Stimulated activated naive B cell treated with anti-CD40 and anti-IgM and Interleukin-4, amounts not matched to agents 10 μg/mL and 1 μg/mL and 100 μg/mL, for 72 hours (primary cell): ENCODE measurements at regions not wholly inside any gene's neighbourhood (a gene's known extent, or its start where the extent isn't known, plus 50 kb on each side); places are given as distances from the start of the nearest gene placed in this dataset.
"Not testable (repeated sequence)": the region's sequence is repeated elsewhere in the genome, so short reads cannot be mapped to it uniquely, and the experiment has no call there.

Experiments
- ATAC-seq, 2 donors: fragments of 150-1000 bp; cut with Tn5 transposase; replicated peaks; 2 replicates each; pipeline ENCODE4 v1.10.0; 2021; ENCODE audit warnings: moderate library complexity in 1 of 2
- DNase-seq: peaks from one replicate; pipeline ENCODE4 v3.0.0; 2021
- H3K27ac Mint-ChIP-seq: one replicate; pipeline ENCODE4 v1.8.0; 2022; ENCODE audit warnings: mild to moderate bottlenecking, mixed read lengths
- H3K27me3 Mint-ChIP-seq, 2 donors: one replicate each; pipeline ENCODE4 v1.8.0; 2022; ENCODE audit warnings: mixed read lengths in 2 of 2
- H3K36me3 Mint-ChIP-seq, 2 donors: one replicate each; pipeline ENCODE4 v1.8.0; 2022; ENCODE audit warnings: mixed read lengths in 2 of 2, mild to moderate bottlenecking in 1 of 2
- H3K4me1 Mint-ChIP-seq, 2 donors: one replicate each; pipeline ENCODE4 v1.8.0; 2022; ENCODE audit warnings: mixed read lengths in 2 of 2, mild to moderate bottlenecking in 1 of 2
- H3K4me3 Mint-ChIP-seq, 2 donors: one replicate each; pipeline ENCODE4 v1.8.0; 2022; ENCODE audit warnings: mild to moderate bottlenecking in 2 of 2, mixed read lengths in 2 of 2, moderate library complexity in 1 of 2
- H3K9me3 Mint-ChIP-seq, 2 donors: one replicate each; pipeline ENCODE4 v1.8.0; 2022; ENCODE audit warnings: mixed read lengths in 2 of 2, mild to moderate bottlenecking in 1 of 2

- ATAC-seq (no peak), DNase-seq (no peak)
- H3K4me1 Mint-ChIP-seq, result peaks cover 0 to 4% of the 10 kb centered on the region in 2 donors
- no peaks in the 10 kb centered on the region for H3K9me3 Mint-ChIP-seq
- H3K36me3 Mint-ChIP-seq, result no peaks in the 10 kb centered on the region
- H3K27ac Mint-ChIP-seq, result no peak overlapping the region
- no peak overlapping the region for H3K4me3 Mint-ChIP-seq
- H3K27me3 Mint-ChIP-seq, result no peaks in the 10 kb centered on the region
Measured at GRCh38 chr1:4063516-4063915, 163.4 kb upstream of the C1orf174 start.

- Mint-ChIP-seq H3K9me3 (no peaks in the 10 kb centered on the region), H3K4me1 (no peaks in the 10 kb centered on the region), H3K27ac (no peak overlapping the region), H3K4me3 (no peak overlapping the region), H3K36me3 (no peaks in the 10 kb centered on the region), H3K27me3 (no peaks in the 10 kb centered on the region)
- DNase-seq (no peak), ATAC-seq (no peak)
Measured at GRCh38 chr1:4064150-4064889, 164.2 kb upstream of the C1orf174 start.

GRCh38 chr1:4066860-4067599, 167.0 kb upstream of the C1orf174 start:
- no peaks in the 10 kb centered on the region for H3K36me3 Mint-ChIP-seq
- H3K27ac Mint-ChIP-seq, result no peak overlapping the region
- ATAC-seq, result no peak
- no peak for DNase-seq
- H3K4me3 Mint-ChIP-seq, result no peak overlapping the region
- peaks cover 2 to 12% of the 10 kb centered on the region in 2 donors for H3K27me3 Mint-ChIP-seq
- no peaks in the 10 kb centered on the region for H3K9me3 Mint-ChIP-seq
- H3K4me1 Mint-ChIP-seq, result no peaks in the 10 kb centered on the region

GRCh38 chr1:4068076-4068475, 168.0 kb upstream of the C1orf174 start:
- DNase-seq, result no peak
- Mint-ChIP-seq H3K4me1 (peaks cover 2 to 3% of the 10 kb centered on the region in 2 donors), H3K9me3 (no peaks in the 10 kb centered on the region), H3K4me3 (no peak overlapping the region), H3K36me3 (no peaks in the 10 kb centered on the region), H3K27me3 (peaks cover 12 to 22% of the 10 kb centered on the region in 2 donors), H3K27ac (no peak overlapping the region)
- ATAC-seq, result no peak

GRCh38 chr1:4071653-4072052, 171.6 kb upstream of the C1orf174 start:
- DNase-seq (no peak), ATAC-seq (no peak)
- Mint-ChIP-seq H3K27me3 (peaks cover 20 to 44% of the 10 kb centered on the region in 2 donors), H3K36me3 (no peaks in the 10 kb centered on the region), H3K4me3 (no peak overlapping the region), H3K9me3 (no peaks in the 10 kb centered on the region), H3K27ac (no peak overlapping the region), H3K4me1 (peaks cover 4 to 7% of the 10 kb centered on the region in 2 donors)

- H3K9me3 Mint-ChIP-seq, result no peaks in the 10 kb centered on the region
- peaks cover 20 to 44% of the 10 kb centered on the region in 2 donors for H3K27me3 Mint-ChIP-seq
- ATAC-seq (no peak), DNase-seq (no peak)
- H3K27ac Mint-ChIP-seq, result no peak overlapping the region
- peaks cover 4 to 7% of the 10 kb centered on the region in 2 donors for H3K4me1 Mint-ChIP-seq
- H3K36me3 Mint-ChIP-seq, result no peaks in the 10 kb centered on the region
- no peak overlapping the region for H3K4me3 Mint-ChIP-seq
Measured at GRCh38 chr1:4072481-4073153, 172.5 kb upstream of the C1orf174 start.

- peaks cover 23 to 49% of the 10 kb centered on the region in 2 donors for H3K27me3 Mint-ChIP-seq
- no peak overlapping the region for H3K27ac Mint-ChIP-seq
- peaks cover 4 to 8% of the 10 kb centered on the region in 2 donors for H3K9me3 Mint-ChIP-seq
- ATAC-seq (no peak), DNase-seq (no peak)
- no peak overlapping the region for H3K4me3 Mint-ChIP-seq
- peaks cover 4 to 7% of the 10 kb centered on the region in 2 donors for H3K4me1 Mint-ChIP-seq
- peaks cover 4 to 6% of the 10 kb centered on the region in 2 donors for H3K36me3 Mint-ChIP-seq
Measured at GRCh38 chr1:4075436-4076225, 175.6 kb upstream of the C1orf174 start.

- Mint-ChIP-seq H3K9me3 (peaks cover 8 to 14% of the 10 kb centered on the region in 2 donors), H3K4me1 (peaks cover 4 to 7% of the 10 kb centered on the region in 2 donors), H3K27me3 (peaks cover 28 to 50% of the 10 kb centered on the region in 2 donors), H3K36me3 (peaks cover 4 to 9% of the 10 kb centered on the region in 2 donors), H3K27ac (no peak overlapping the region), H3K4me3 (no peak overlapping the region)
- no peak for DNase-seq
- ATAC-seq, result no peak
Measured at GRCh38 chr1:4076346-4076745, 176.3 kb upstream of the C1orf174 start.

- H3K27ac Mint-ChIP-seq, H3K36me3 Mint-ChIP-seq, ATAC-seq, H3K4me1 Mint-ChIP-seq, DNase-seq, H3K4me3 Mint-ChIP-seq: not testable (repeated sequence)
- Mint-ChIP-seq H3K9me3 (peaks cover 8 to 14% of the 10 kb centered on the region in 2 donors), H3K27me3 (peaks cover 13 to 42% of the 10 kb centered on the region in 2 donors)
Measured at GRCh38 chr1:4078091-4078962, 178.3 kb upstream of the C1orf174 start.

GRCh38 chr1:4079815-4080214, 179.7 kb upstream of the C1orf174 start:
- ATAC-seq (no peak), DNase-seq (no peak)
- Mint-ChIP-seq H3K9me3 (peaks cover 8 to 14% of the 10 kb centered on the region in 2 donors), H3K27ac (no peak overlapping the region), H3K4me1 (no peaks in the 10 kb centered on the region), H3K4me3 (no peak overlapping the region), H3K36me3 (peaks cover 4 to 9% of the 10 kb centered on the region in 2 donors), H3K27me3 (peaks cover 8 to 39% of the 10 kb centered on the region in 2 donors)

- peaks cover 0 to 1% of the 10 kb centered on the region in 2 donors for H3K4me1 Mint-ChIP-seq
- peaks cover 8 to 31% of the 10 kb centered on the region in 2 donors for H3K27me3 Mint-ChIP-seq
- DNase-seq (no peak), ATAC-seq (no peak)
- H3K4me3 Mint-ChIP-seq, result no peak overlapping the region
- H3K27ac Mint-ChIP-seq, result no peak overlapping the region
- peaks cover 8 to 14% of the 10 kb centered on the region in 2 donors for H3K9me3 Mint-ChIP-seq
- H3K36me3 Mint-ChIP-seq, result peaks cover 4 to 9% of the 10 kb centered on the region in 2 donors
Measured at GRCh38 chr1:4081806-4082711, 182.0 kb upstream of the C1orf174 start.

- peaks cover 0 to 7% of the 10 kb centered on the region in 2 donors for H3K4me1 Mint-ChIP-seq
Measured at GRCh38 chr1:4083231-4084047, 183.4 kb upstream of the C1orf174 start.

More at GRCh38 chr1:4083231-4084047, 183.4 kb upstream of the C1orf174 start:
- Mint-ChIP-seq H3K36me3 (peaks cover 4 to 12% of the 10 kb centered on the region in 2 donors), H3K4me3 (no peak overlapping the region), H3K9me3 (peaks cover 8 to 14% of the 10 kb centered on the region in 2 donors), H3K27me3 (peaks cover 8 to 31% of the 10 kb centered on the region in 2 donors), H3K27ac (no peak overlapping the region)
- ATAC-seq (no peak), DNase-seq (no peak)
